Astrocyte (in vitro differentiated cells and primary cell): ENCODE measurements at regions not wholly inside any gene's neighbourhood (a gene's known extent, or its start where the extent isn't known, plus 50 kb on each side); places are given as distances from the start of the nearest gene placed in this dataset.

ENCODE experiments used
- CTCF ChIP-seq: IDR thresholded peaks from 2 replicates; pipeline ENCODE4 v1.5.1; 2011; ENCODE audit warnings: low read depth, mild to moderate bottlenecking, inconsistent platforms, low read length, moderate library complexity; ENCODE audit not compliant: insufficient read depth
- EZH2 ChIP-seq: IDR thresholded peaks from 2 replicates; pipeline ENCODE4 v1.6.1; 2012; ENCODE audit warnings: mild to moderate bottlenecking, low read length, inconsistent platforms; ENCODE audit not compliant: insufficient read depth

- no peak for TF ChIP-seq CTCF
- TF ChIP-seq EZH2: no peak
Observed at GRCh38 chr18:78245451-78245850, 734.2 kb upstream of the SALL3 start.
